ENCODE measurements at regions not wholly inside any gene's neighbourhood (a gene's known extent, or its start where the extent isn't known, plus 50 kb on each side); places are given as distances from the start of the nearest gene placed in this dataset.
"Not testable (repeated sequence)": the region's sequence is repeated elsewhere in the genome, so short reads cannot be mapped to it uniquely, and the experiment has no call there.

GRCh38 chr2:365367-366275 lies 77.7 kb upstream of the ALKAL2 start:
- no peak for DNase-seq

- DNase-seq = no peak
Measured at GRCh38 chr2:363824-364470, 76.1 kb upstream of the ALKAL2 start.

GRCh38 chr2:362924-363323 lies 75.0 kb upstream of the ALKAL2 start:
- no peak for DNase-seq

- no peak for DNase-seq
Measured at GRCh38 chr2:360124-360523, 72.2 kb upstream of the ALKAL2 start.

- no peak for DNase-seq
Measured at GRCh38 chr2:359047-359446, 71.2 kb upstream of the ALKAL2 start.

GRCh38 chr2:357811-358210 lies 69.9 kb upstream of the ALKAL2 start:
- DNase-seq = no peak

- not testable (repeated sequence) for DNase-seq
Measured at GRCh38 chr2:356304-356703, 68.4 kb upstream of the ALKAL2 start.

GRCh38 chr2:355773-356172 lies 67.9 kb upstream of the ALKAL2 start:
- no peak for DNase-seq

- DNase-seq = no peak
Measured at GRCh38 chr2:352696-353095, 64.8 kb upstream of the ALKAL2 start.

- DNase-seq = no peak
Measured at GRCh38 chr2:349390-349789, 61.5 kb upstream of the ALKAL2 start.

GRCh38 chr2:348361-348916 lies 60.5 kb upstream of the ALKAL2 start:
- DNase-seq = no peak

GRCh38 chr2:344811-345210 lies 56.9 kb upstream of the ALKAL2 start:
- DNase-seq = no peak

- no peak for DNase-seq
Measured at GRCh38 chr2:343355-343754, 55.5 kb upstream of the ALKAL2 start.

GRCh38 chr2:341912-342311 lies 54.0 kb upstream of the ALKAL2 start:
- no peak for DNase-seq

- DNase-seq = no peak
Measured at GRCh38 chr2:341017-341542, 53.2 kb upstream of the ALKAL2 start.
